NB4 (cell line): ENCODE measurements at regions not wholly inside any gene's neighbourhood (a gene's known extent, or its start where the extent isn't known, plus 50 kb on each side); places are given as distances from the start of the nearest gene placed in this dataset.

Experiments used
- MAX ChIP-seq: IDR thresholded peaks from 2 replicates; pipeline ENCODE4 v1.6.1; 2011; ENCODE audit warnings: low read depth, low read length
- POLR2A ChIP-seq: IDR thresholded peaks from 2 replicates; pipeline ENCODE4 v1.6.1; 2011; ENCODE audit warnings: mild to moderate bottlenecking; ENCODE audit not compliant: insufficient read length; ENCODE audit errors: extremely low read depth
- TF ChIP-seq, protein P1 (sequence below): IDR thresholded peaks from one replicate; pipeline ENCODE4 v1.5.1; 2012; ENCODE audit warnings: low read depth, low read length

GRCh38 chr2:67108231-67108630 is 288.9 kb upstream of the ETAA1 start:
- TF ChIP-seq, protein P1, sequence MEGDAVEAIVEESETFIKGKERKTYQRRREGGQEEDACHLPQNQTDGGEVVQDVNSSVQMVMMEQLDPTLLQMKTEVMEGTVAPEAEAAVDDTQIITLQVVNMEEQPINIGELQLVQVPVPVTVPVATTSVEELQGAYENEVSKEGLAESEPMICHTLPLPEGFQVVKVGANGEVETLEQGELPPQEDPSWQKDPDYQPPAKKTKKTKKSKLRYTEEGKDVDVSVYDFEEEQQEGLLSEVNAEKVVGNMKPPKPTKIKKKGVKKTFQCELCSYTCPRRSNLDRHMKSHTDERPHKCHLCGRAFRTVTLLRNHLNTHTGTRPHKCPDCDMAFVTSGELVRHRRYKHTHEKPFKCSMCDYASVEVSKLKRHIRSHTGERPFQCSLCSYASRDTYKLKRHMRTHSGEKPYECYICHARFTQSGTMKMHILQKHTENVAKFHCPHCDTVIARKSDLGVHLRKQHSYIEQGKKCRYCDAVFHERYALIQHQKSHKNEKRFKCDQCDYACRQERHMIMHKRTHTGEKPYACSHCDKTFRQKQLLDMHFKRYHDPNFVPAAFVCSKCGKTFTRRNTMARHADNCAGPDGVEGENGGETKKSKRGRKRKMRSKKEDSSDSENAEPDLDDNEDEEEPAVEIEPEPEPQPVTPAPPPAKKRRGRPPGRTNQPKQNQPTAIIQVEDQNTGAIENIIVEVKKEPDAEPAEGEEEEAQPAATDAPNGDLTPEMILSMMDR: no peak
- TF ChIP-seq POLR2A (no peak), MAX (no peak)
